ENCODE measurements at regions not wholly inside any gene's neighbourhood (a gene's known extent, or its start where the extent isn't known, plus 50 kb on each side); places are given as distances from the start of the nearest gene placed in this dataset.
"Not testable (repeated sequence)": the region's sequence is repeated elsewhere in the genome, so short reads cannot be mapped to it uniquely, and the experiment has no call there.

- TF ChIP-seq TAF1 (IDR thresholded peaks at IDR 0.05; ENCODE audit: borderline replicate concordance, low read depth, low read length) (no peak), POLR2AphosphoS5 (IDR thresholded peaks at IDR 0.05; ENCODE audit: low read depth, low read length) (no peak), POLR2A (IDR thresholded peaks at IDR 0.05; ENCODE audit: low read depth, low read length) (no peak)
- DNase-seq (ENCODE audit: insufficient read length) (no peak), FAIRE-seq (no peak)
These were observed 262.1 kb upstream of the TBL1XR1 start for GRCh38 chr3:177459401-177459800.

- DNase-seq (ENCODE audit: insufficient read length) (no peak), FAIRE-seq (no peak)
- no peak for TF ChIP-seq TAF1 (IDR thresholded peaks at IDR 0.05; ENCODE audit: borderline replicate concordance, low read depth, low read length)
- TF ChIP-seq POLR2A (IDR thresholded peaks at IDR 0.05; ENCODE audit: low read depth, low read length) = no peak
- TF ChIP-seq POLR2AphosphoS5 (IDR thresholded peaks at IDR 0.05; ENCODE audit: low read depth, low read length) = no peak
These were observed 262.8 kb upstream of the TBL1XR1 start for GRCh38 chr3:177460047-177460446.

- no peak for TF ChIP-seq TAF1 (IDR thresholded peaks at IDR 0.05; ENCODE audit: borderline replicate concordance, low read depth, low read length)
- FAIRE-seq (no peak), DNase-seq (ENCODE audit: insufficient read length) (no peak)
These were observed 264.5 kb upstream of the TBL1XR1 start for GRCh38 chr3:177461765-177462164.

- FAIRE-seq; DNase-seq (ENCODE audit: insufficient read length): not testable (repeated sequence)
These were observed 266.1 kb upstream of the TBL1XR1 start for GRCh38 chr3:177463341-177463740.

GRCh38 chr3:177463863-177464262 lies 266.6 kb upstream of the TBL1XR1 start:
- no peak for DNase-seq (ENCODE audit: insufficient read length)

GRCh38 chr3:177464392-177465256 lies 267.3 kb upstream of the TBL1XR1 start:
- no peak for TF ChIP-seq POLR2AphosphoS5 (IDR thresholded peaks at IDR 0.05; ENCODE audit: low read depth, low read length)
- no peak for TF ChIP-seq TAF1 (IDR thresholded peaks at IDR 0.05; ENCODE audit: borderline replicate concordance, low read depth, low read length)
- no peak for TF ChIP-seq POLR2A (IDR thresholded peaks at IDR 0.05; ENCODE audit: low read depth, low read length)
- FAIRE-seq = no peak
- DNase-seq (ENCODE audit: insufficient read length) = no peak

More at GRCh38 chr3:177463863-177464262, 266.6 kb upstream of the TBL1XR1 start:
- no peak for FAIRE-seq
- no peak for TF ChIP-seq POLR2A (IDR thresholded peaks at IDR 0.05; ENCODE audit: low read depth, low read length)
- TF ChIP-seq POLR2AphosphoS5 (IDR thresholded peaks at IDR 0.05; ENCODE audit: low read depth, low read length) = no peak
- no peak for TF ChIP-seq TAF1 (IDR thresholded peaks at IDR 0.05; ENCODE audit: borderline replicate concordance, low read depth, low read length)

- FAIRE-seq (no peak), DNase-seq (ENCODE audit: insufficient read length) (no peak)
- no peak for TF ChIP-seq POLR2AphosphoS5 (IDR thresholded peaks at IDR 0.05; ENCODE audit: low read depth, low read length)
- TF ChIP-seq TAF1 (IDR thresholded peaks at IDR 0.05; ENCODE audit: borderline replicate concordance, low read depth, low read length) = no peak
- TF ChIP-seq POLR2A (IDR thresholded peaks at IDR 0.05; ENCODE audit: low read depth, low read length) = no peak
These were observed 268.0 kb upstream of the TBL1XR1 start for GRCh38 chr3:177465257-177465642.

- FAIRE-seq (no peak), DNase-seq (ENCODE audit: insufficient read length) (no peak)
- TF ChIP-seq TAF1 (IDR thresholded peaks at IDR 0.05; ENCODE audit: borderline replicate concordance, low read depth, low read length) (no peak), POLR2A (IDR thresholded peaks at IDR 0.05; ENCODE audit: low read depth, low read length) (no peak), POLR2AphosphoS5 (IDR thresholded peaks at IDR 0.05; ENCODE audit: low read depth, low read length) (no peak)
These were observed 268.8 kb upstream of the TBL1XR1 start for GRCh38 chr3:177466074-177466473.

GRCh38 chr3:177466622-177467021 lies 269.3 kb upstream of the TBL1XR1 start:
- not testable (repeated sequence) for FAIRE-seq; DNase-seq (ENCODE audit: insufficient read length)

GRCh38 chr3:177467247-177467985 lies 270.1 kb upstream of the TBL1XR1 start:
- TF ChIP-seq POLR2AphosphoS5 (IDR thresholded peaks at IDR 0.05; ENCODE audit: low read depth, low read length) (no peak), POLR2A (IDR thresholded peaks at IDR 0.05; ENCODE audit: low read depth, low read length) (no peak), TAF1 (IDR thresholded peaks at IDR 0.05; ENCODE audit: borderline replicate concordance, low read depth, low read length) (no peak)
- DNase-seq (ENCODE audit: insufficient read length) (no peak), FAIRE-seq (no peak)

- TF ChIP-seq POLR2A (IDR thresholded peaks at IDR 0.05; ENCODE audit: low read depth, low read length) = no peak
- TF ChIP-seq TAF1 (IDR thresholded peaks at IDR 0.05; ENCODE audit: borderline replicate concordance, low read depth, low read length) = no peak
- no peak for TF ChIP-seq POLR2AphosphoS5 (IDR thresholded peaks at IDR 0.05; ENCODE audit: low read depth, low read length)
- DNase-seq (ENCODE audit: insufficient read length) = no peak
- FAIRE-seq = no peak
These were observed 271.0 kb upstream of the TBL1XR1 start for GRCh38 chr3:177468331-177468730.

GRCh38 chr3:177468816-177469215 lies 271.5 kb upstream of the TBL1XR1 start:
- no peak for TF ChIP-seq TAF1 (IDR thresholded peaks at IDR 0.05; ENCODE audit: borderline replicate concordance, low read depth, low read length)
- TF ChIP-seq POLR2AphosphoS5 (IDR thresholded peaks at IDR 0.05; ENCODE audit: low read depth, low read length) = no peak
- no peak for TF ChIP-seq POLR2A (IDR thresholded peaks at IDR 0.05; ENCODE audit: low read depth, low read length)
- DNase-seq (ENCODE audit: insufficient read length) (no peak), FAIRE-seq (no peak)
